ENCODE measurements at regions not wholly inside any gene's neighbourhood (a gene's known extent, or its start where the extent isn't known, plus 50 kb on each side); places are given as distances from the start of the nearest gene placed in this dataset.
"Not testable (repeated sequence)": the region's sequence is repeated elsewhere in the genome, so short reads cannot be mapped to it uniquely, and the experiment has no call there.

DNA sequence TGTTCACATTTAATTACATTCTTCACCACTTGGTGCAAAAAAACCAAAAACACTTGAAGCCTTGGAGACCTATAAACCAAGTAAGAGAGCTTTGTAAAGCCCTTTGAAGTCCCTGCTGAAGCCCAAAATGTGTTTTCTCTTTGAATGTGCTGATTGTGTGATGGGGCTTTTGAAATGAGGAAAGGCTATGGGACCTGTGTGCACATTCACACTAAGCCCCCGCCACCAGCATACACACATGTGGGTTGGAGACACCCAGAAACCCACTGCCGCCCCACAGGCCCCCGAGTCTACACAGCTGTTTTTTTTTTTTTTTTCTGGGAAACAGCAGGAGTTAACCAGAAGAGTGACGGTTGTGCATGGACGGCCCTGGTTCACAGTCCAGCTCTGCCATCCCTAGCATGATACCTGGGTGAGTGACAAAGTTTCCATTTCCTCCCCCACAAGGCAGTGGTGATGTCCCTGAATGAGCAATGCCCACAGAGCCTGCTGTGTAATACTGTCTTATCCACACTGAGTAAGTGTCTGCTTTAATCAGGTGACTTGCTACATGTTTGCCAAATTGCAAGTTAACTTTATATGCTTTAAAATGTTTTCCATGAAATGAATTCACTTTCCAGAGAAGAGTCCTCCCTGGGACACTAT, 154.6 kb upstream of the GDF10 start:
- DNase-seq, result no peak

DNA sequence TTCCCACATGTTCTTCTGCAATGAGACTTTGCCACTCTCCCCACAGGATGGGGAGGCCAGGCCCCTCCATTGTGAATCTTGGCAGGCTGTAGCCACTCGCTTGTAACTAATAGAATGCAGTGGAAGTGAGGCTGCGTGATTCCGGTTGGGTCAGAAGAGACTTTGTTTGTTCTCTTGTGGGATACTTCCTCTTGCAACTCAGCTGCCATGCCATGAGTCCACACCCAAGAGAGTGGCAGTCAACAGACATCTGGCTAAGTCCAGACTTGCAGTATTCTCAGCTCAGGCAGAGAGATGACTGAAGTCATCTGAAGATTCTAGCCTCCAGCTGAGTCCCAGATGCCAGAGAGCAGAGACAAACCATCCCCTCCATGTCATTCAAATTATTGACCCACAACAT, 153.4 kb upstream of the GDF10 start:
- DNase-seq, result no peak

DNA sequence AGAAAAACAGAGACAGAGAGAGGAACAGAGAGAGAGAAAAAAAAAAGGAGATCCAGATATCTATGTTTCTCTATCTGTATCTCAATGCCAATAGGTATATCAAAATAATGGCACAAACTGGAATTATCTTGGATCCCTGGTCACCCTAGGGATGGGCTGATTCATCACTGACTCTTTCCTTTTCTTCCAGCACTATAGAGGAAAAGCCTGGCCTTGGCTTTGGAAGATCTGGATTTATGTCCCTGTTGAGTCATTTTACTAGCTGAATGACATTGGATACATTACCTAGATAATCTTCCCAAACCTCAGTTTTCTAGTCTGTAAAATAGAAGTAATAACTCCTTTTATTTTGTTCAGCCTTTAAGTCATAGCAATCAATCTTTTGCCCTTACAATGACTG, 152.8 kb upstream of the GDF10 start:
- no peak for DNase-seq

DNA sequence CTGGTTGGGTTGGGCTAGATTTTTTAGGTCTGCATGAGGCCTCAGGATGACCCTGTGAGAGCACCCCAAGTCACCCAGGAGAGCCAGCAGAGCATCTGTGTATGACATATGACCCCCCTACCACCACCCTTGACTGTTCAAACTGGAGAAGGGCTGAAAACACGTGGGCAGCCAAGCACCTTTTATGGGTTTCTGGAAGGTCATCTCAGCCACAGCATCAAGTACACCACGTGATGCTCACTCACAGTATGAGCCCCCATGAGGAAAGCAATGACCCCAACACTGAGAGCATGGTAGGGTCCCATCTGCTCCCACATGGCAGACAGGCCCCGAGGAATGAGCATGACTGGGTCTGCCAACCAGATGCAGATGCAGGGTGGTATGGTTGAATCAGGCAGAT, 149.4 kb upstream of the GDF10 start:
- DNase-seq, result no peak

DNA sequence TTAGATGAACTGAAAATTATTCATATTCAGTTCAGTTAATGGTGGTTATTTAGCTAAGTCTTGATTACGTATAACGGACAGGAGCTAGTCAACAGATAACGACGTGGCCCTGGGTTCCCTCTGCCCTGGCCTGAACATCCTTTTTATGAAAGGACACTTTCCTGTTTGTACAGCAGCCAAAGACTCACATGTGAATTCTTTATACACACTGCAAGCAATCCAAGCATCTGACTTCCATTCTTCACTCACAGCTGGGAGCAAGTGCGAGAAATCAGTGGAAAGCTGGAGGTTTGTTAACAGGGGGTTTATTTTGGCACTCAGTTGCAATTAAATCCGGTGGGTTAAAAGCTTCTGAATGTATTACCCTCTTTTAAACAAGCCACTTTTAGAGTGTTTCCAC, 148.1 kb upstream of the GDF10 start:
- no peak for DNase-seq

DNA sequence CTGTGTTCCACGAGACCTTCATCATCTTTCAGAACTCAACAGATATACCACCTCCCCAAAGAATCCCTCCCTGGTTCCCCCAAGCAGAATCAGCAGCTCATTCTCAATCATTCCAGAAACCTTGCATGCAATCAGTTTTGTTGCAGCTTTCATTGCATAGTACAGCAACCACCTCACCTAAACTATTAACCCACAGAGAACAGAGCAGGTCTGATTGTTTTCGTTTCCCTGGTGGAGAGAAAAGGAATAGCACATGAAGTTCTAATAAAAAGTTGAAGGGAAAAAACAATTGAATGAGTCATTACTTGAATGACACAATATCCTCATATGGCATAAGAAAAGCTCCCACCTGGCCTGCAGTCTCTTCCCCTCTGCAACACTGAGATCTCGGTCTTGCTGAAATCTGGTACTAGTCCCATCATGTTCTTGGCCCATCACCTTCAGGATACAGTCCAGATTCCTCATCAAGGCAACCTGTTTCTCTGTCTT, 147.1 kb upstream of the GDF10 start:
- DNase-seq, result no peak

DNA sequence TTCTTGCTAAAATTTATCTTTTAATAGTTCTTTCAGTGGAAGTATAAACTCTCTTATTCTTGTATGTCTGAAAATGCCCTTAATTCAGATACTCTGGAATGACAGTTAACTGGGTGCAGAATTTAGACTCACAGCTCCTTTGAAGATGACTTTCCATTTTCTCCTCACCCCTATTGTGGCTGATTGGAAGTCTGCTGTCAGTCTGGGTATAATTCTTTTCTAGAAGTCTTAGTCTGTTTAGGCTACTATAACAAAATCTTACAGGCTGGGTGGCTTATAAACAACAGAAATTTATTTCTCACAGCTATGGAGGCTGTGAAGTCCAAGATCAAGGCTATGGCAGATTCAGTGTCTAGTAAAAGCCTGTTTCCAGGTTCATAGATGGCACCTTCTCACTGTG, 145.2 kb upstream of the GDF10 start:
- no peak for DNase-seq

DNA sequence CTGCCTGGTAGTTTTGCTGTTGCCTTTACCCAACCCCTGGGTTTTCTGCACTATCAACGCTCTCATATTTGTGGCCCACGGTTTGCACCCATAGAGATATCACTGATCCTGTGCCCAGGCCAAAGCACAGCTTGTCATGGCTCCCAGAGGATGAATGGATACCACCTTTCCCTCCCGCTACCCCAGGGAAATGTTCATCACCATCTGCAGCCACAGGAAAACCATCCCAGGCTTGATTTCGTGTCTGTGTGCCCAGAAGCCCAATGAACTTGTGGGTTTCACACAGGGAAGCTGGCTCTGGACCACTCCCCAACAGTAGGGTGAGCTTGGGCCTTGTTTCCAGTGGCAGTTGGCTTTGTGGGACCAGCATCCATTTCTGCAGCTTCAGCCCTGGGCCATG, 143.1 kb upstream of the GDF10 start:
- DNase-seq, result no peak

DNA sequence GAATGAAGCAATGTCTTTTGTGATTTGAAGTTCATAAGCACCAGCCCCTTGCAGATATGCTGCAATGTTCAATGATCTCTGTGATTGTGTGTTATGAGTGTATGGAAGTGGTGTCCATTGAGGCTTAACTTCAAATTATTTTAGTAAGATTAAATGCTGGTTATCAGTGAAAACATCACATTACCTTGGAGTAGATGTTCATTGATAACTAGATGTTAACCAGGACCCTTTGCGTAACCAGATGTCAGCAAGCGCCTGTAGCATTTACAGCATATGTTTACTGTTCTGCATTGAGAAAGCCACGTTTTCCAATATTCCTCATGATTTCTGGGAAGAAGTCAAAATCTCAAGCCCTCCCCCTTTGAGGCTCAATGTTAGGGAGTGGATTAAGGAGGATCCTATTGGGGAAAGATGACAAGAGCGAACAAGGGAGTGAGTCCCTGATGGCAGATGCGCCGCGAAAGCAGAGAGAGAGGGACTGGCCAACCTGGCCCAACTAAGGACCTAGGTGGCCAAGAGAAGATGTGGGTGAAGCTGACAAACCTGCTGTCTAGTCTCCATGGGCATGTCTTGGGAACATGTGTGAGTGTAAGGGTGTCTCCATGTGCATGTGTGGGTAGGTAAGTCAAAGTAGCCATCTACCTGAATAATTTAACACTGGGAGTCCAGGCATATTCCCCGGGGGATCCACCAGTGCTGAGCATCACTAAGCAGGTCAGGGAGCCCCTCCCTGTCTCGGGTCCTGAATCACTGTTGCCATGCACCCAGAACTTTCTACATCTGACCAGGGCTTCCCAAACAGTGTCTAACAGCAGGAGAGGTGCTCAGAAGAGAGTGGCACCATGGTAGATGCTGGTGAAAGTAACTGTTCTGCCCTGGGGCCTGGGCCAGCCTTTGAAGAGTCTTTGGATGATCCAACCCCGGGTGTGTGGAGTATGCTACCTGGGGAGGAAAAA, 141.6 kb upstream of the GDF10 start:
- DNase-seq, result no peak

DNA sequence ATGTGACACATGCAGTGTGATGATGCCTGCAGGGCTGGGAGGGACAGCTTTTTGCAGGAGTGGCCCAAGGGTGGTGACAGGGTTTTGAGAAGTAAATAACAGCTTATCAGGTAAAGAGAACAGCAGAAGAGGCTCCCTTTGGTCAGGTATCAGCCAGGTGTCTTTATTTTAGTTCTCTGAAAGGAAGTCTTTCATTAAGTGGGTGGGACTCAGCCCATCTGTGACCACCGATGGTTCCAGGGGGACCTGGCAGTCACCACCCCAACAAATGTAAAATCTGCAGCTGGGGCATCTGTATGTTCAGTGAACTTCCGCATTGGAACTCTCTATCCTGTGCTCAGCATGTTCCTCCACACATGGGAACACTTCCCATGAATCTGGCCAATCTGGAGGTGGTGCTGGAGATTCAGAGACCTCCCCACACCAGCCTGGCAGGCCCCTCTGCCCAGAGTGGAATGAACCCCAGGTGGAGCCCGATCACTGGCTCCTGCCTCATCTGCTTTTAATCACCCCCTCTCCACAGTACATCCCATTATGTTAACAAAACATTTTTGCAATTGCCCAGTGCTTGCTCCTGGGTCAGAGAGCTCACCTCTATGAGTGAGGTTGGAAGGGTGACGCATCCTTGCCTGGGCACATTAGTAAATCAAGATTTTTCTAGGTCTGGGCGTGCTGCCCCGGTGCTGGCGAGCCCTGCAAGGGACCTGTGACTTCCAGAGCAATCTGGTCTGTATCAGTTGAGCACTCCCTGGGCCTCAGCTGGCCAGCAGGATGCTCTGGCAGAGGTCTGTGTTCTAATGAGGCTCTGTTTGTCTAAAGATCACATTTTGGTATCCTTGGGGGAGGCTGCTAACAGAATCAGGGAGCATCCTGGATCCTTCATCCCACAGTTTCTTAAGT, 140.4 kb upstream of the GDF10 start:
- no peak for DNase-seq

DNA sequence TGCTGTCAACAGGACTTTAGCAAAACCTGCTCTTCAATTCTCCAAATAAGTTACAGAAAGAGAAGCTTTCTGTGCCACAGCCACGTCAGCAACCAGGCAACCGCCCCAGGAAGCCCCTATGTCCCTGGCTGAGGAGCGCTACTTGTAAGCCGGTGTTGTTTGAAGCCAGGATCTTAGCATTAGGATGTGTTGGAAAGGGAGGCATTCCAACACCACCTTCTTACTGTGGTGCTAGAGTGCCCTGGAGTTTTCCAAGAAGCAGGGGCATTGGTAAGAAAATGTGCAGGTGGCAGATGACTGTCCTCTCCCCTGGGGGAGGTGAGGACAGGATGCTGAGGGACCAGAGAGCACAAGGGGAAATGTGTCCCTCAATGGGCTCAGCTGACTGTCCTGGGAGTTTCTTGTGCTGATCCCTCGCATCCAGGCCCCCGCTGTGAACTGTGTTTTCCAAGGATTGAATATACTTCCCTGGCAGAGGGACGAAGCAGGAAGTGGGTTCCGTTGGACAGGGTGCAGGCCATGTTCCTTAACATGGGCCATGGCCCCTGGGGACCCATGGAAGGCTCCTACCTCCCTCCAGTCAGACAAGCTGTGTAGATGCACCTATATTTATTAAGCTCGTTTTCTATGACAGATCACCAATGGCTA, 139.6 kb upstream of the GDF10 start:
- DNase-seq, result no peak

DNA sequence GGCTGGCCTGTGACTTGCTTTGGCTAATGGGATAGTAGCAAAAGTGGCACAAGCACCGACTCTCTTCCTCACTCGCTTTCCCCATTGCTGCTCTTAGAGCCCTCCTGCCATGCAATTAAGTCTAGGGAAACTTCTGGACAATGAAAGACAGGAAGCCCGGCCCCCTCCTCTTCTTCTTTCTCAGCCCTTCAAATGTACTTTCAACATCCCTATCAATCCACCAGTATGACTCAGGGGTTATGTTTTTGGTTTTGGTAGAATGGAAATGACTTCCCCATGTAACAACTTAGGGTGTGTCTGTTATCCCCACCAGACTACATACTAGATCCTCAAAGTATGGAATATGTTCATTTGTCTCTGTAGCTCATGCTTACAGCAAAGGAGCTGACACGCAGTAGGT, 139.0 kb upstream of the GDF10 start:
- DNase-seq, result no peak

DNA sequence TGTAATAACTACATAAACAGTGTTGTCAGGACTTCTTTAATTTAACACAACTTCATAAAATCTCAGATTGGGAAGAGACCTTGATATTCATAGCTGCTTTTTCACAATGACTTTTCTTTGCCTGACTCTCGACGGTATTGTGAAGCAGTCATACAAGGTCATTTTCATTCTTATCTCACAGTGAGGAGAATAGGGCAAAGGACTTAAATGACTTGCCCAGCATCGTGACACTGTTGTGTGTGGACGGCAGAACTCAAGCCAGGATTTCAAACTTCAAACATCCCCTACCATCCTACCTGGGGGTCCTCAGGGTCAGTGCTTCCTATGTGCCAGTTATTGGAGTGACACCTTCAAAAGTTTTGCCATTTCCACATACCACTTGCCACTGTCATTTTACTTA, 138.5 kb upstream of the GDF10 start:
- no peak for DNase-seq

DNA sequence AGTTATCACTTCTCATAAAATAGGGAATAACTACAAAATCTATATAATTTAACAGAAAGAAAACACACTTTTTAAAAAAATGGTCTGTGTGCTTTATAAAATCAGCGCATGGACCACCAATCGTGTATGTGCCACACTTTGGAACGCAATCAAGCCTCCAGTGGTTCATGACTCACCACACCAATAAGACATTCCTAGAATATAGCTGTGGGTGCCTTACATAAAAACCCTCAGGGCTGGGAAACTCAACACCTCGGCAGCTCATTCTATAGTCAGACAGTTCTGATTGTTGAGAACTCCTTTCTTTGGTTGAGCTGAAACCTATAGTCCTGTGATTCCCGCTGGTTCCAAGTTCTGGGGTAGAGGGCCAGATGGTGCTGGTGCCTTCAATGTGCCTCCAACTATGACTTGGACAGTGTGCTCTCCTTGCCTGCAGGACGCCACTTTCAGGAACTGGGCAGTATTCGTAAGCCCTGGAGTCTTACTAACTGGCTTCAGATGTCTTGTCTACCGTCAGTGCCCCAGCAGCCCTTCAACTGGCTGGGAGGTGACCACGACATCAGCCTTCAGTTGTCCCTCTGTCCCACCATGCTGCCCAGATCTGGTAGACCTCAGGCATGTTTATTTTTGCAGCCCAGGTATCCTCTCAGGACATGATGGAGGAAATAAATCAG, 135.7 kb upstream of the GDF10 start:
- no peak for DNase-seq

DNA sequence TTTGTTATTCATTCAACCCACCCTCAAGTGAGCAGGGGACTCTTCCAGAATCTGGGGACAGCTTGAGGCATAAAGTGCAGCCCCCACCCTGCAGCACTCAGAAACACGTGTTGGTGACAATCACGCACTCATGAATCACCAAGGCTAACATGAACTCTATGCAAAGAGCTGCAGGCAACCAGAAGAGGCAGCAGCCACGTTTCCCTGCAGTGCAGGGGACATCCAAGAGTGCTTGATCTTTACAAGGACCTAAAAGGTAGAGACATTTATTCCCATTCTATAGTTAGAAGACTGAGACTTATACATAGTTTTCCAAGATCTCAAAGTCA, 135.2 kb upstream of the GDF10 start:
- DNase-seq, result no peak

DNA sequence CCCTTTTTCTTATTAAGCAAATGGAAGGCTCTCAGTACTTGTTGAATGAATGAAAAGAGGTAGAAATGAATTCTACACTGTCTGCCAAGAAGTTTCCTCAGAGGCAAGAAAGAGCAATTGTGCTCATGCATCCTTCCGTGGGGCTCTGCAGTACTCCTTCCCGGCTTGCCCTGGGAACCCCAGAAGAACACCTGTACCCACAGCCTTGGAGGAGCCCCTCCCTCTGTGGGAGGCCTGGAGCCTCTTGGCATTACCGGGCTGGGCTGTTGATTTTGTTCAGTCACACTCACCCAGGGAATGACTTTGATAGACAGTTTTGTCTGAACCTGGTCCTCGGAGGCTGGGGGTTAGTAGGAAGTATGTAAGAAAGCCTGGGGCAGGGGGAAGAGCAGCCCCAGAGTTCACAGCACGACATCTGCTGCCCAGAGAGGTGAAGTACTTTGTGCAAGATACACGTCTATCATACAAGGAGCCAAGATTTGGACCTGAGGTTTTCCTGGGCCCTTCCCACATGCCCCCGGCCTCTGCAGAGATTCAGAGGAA, 134.8 kb upstream of the GDF10 start:
- no peak for DNase-seq

DNA sequence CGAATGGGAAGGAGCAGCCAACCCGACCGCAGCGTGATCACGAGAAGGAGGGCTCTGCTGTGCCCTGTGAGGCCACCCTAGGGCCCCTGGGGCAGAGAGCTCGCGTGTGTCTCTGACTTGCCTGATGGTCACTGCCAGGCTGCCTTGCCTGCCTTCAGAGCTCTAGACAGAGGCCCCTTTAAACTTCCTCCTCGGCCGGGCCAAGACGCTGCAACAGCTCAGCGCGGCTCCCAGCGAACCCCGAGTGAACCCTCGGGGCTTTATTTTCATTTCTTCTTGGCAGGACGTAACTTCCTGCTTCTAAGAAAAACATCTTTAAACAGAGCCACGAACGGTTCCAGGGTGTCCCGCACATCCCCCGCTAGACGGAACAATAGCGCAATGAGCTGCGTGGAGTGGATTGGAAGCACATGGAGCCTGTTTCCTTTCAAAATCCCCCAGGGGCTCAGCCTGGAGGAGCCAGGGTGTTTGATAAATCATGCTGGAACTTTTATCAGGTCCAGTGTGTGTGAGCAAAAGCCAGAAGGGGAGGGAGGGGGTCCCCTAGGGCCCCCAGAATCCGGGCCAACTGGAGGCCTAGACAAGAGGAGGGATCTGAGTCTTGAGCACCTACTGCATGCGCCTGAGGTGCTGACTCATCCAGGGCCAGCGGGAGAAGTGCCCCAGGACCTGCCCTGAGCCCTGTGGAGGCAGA, 134.1 kb upstream of the GDF10 start:
- DNase-seq, result peak in 2 of 4 experiments; percentile 15 to 19

DNA sequence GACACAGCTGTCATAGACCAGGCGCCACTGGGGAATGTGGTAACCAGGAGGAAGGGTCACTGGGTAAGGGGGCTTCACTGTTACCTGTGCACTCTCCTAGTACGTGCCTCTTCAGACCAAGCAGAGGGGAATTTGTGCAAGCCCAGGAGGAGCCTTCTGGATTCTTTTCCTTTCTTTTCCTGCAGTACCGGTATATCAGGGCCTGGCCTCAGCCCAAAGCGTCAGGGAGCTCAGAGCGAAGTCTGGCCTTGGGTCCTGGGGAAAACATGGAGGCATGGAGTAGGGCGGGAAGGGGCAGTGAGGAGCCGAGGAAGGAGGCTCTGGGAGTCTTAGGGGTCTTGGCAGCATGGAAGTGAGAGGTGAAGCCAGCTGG, 133.6 kb upstream of the GDF10 start:
- DNase-seq, result no peak

DNA sequence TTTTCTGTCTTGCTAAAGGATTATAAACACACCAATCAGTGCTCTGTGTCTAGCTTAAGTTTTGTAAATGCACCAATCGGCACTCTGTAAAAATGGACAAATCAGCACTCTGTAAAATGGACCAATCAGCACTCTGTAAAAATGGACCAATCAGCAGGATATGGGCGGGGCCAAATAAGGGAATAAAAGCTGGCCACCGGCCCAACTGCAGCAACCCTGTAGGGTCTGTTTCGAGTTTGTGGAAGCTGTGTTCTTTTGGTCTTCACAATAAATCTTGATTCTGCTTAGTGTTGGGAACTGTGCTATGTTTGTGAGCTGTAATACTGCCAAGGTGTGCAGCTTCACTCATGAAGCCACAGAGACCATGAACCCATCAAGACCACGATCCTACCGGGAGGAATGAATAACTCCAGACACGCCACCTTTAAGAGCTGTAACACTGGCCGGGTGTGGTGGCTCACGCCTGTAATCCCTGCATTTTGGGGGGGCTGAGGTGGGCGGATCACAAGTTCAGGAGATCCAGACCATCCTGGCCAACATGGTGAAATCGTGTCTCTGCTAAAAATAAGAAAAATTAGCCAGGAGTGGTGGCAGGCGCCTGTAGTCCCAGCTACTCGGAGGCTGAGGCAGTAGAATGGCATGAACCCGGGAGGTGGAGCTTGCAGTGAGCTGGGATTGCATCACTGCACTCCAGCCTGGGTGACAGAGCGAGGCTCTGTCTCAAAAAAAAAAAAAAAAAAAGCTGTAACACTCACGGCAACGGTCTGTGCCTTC, 133.0 kb upstream of the GDF10 start:
- DNase-seq, result not testable (repeated sequence)

DNA sequence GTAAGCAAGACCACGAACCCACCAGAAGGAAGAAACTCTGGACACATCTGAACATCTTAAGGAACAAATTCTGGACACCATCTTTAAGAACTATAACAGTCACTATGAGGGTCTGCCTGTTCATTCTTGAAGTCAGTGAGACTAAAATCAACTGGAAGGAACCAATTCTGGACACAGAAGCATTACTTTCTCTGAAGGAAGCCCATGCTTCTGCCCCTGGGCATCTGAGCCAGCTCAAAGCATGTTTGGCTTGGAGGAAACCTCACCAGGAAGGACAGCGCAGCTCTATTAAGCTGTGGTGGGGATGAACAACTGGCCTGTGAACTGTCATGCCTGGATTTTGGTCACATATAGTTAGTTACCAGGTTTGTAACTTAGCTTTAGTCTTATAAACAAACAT, 132.4 kb upstream of the GDF10 start:
- no peak for DNase-seq

DNA sequence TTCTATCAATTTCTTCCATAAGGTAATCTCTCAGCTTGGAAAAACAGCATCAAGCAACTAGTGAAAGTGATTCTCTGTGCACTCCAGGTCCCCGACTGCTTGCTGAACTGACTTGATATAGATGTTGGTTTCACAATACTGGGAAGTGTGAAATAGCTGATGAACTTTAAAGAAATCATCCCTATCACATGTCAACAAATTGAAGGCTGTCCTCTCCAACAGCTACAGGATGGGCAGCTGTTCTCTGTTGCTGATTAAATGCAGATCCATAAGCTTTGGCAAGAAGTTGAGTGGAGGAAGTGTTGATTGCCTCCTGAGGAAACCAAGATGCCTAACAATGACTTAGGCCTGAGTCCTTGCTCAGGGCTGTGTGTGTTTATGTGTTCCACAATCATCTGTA, 130.4 kb upstream of the GDF10 start:
- DNase-seq, result no peak
